KOPT-K1 (cell line): ENCODE measurements at regions not wholly inside any gene's neighbourhood (a gene's known extent, or its start where the extent isn't known, plus 50 kb on each side); places are given as distances from the start of the nearest gene placed in this dataset.

Experiments used
- H3K27ac ChIP-seq: fragments of 200-600 bp; sonication (generic); 2 replicates; pipeline ENCODE4 v1.5.1; 2016; ENCODE audit warnings: antibody characterized with exemption, mild to moderate bottlenecking, low read depth, low read length; ENCODE audit not compliant: poor library complexity, severe bottlenecking
- H3K36me3 ChIP-seq: fragments of 200-600 bp; sonication (generic); 2 replicates; pipeline ENCODE4 v1.5.1; 2017; ENCODE audit warnings: antibody characterized with exemption, mild to moderate bottlenecking, low read length, moderate library complexity; ENCODE audit not compliant: insufficient read depth
- H3K9me3 ChIP-seq: fragments of 200-600 bp; sonication (generic); 2 replicates; pipeline ENCODE4 v1.5.1; 2017; ENCODE audit warnings: antibody characterized with exemption, low read length, mild to moderate bottlenecking; ENCODE audit not compliant: insufficient read depth, poor library complexity, severe bottlenecking

DNA sequence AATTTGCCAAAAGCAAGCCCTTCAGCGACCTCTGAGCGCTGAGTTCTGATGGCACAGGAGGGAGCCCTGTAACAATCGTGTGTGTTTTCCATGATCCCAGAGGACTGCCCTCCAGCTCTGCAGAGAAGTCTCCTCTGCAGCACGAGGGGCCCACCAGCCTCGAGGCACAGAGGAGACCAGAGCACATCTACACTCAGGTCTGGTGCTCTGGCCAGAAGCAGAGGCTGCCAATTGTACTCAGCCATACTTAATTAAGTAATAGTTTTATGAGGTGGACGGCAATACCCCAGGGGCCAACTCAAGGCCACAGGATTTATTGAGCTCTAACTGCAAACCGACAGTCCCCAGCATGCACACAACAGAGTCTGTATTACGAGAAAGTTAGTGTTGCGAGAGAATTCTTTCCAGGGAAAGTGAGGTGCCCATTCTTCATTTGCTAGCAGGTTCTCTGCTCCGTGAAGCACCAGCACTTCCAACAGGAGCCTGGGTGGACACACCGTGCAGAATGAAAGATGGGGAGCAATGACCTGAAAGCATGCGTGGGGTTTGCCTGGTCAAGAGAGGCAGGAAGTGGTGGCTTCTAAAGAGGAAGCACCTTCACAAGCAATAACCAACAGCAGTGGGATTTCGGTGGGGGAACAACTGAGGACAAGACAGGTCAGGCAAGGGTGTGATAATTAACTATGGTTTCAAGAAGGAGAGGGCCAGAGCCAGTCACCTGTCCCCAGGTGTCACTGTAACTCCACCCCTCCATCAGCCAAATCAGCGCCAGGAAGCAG lies 92.8 kb upstream of the FOXC1 start:
- no peak overlapping the region for H3K27ac ChIP-seq
- H3K9me3 ChIP-seq, result no peaks in the 10 kb centered on the region
- H3K36me3 ChIP-seq, result no peaks in the 10 kb centered on the region

DNA sequence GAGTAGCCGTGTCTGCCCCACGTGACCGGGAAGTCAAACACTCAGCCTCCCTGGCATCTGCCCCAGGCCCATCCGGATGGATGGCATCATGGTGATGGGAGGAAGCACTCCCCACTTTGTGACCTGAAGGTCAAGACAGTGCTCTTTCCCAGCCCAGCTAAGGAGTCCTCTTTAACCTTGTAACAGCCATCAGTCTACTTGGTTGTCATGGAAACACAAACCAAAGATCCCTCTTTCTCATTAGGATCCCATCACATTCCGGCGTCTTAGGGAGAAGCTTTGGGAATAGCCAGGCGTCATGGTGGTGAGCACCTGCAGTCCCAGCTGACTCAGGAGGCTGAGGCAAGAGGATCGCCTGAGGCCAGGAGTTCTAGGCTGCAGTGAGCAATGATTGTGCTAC lies 90.9 kb upstream of the FOXC1 start:
- Histone ChIP-seq H3K9me3 (no peaks in the 10 kb centered on the region), H3K27ac (no peak overlapping the region), H3K36me3 (no peaks in the 10 kb centered on the region)

GRCh38 chr6:1519597-1519996 lies 90.1 kb upstream of the FOXC1 start:
- Histone ChIP-seq H3K27ac (no peak overlapping the region), H3K9me3 (no peaks in the 10 kb centered on the region), H3K36me3 (no peaks in the 10 kb centered on the region)

DNA sequence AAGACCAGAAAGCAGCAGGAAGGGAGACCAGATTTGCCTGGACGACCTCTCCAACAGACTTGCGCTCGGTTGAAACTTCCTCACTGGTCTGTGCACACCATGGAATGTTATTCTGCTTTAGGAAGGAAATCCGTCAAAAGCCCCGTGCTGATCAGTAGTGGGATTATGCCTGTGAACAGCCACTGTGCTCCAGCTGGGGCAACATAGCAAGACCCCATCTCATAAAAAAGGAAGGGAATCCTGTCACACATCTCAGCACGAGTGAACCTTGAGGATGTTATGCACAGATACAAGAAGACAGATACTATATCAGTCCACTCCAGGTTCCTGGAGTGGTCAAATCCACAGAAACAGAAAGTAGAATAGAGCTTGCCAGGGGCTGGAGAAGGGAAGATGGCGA lies 86.9 kb upstream of the FOXC1 start:
- Histone ChIP-seq H3K36me3 (no peaks in the 10 kb centered on the region), H3K27ac (no peak overlapping the region)

DNA sequence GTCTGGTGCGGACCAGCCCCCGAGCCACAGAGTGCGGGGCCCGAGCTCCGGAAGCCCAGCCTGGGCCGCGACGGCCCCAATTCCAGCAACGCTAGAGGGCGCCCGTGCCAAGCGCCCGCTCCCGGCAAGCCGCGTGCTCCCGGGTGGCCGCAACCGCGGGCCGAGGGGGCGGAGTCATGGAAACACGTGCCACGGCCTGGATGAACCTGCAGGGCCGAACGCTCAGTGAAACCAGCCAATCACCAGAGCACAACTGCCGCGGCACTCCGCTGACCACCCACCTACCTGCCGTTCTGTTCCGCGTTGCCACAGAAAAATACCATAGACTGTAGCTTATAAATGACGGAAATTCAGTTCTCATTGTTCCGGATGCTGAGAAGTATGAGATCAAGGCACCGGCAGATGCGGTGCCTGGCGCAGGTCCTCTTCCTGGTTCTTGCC lies 85.7 kb upstream of the FOXC1 start:
- Histone ChIP-seq H3K36me3 (no peaks in the 10 kb centered on the region), H3K27ac (no peak overlapping the region), H3K9me3 (no peaks in the 10 kb centered on the region)

More for the DNA sequence above, 86.9 kb upstream of the FOXC1 start:
- H3K9me3 ChIP-seq, result no peaks in the 10 kb centered on the region

GRCh38 chr6:1525364-1526038 lies 84.2 kb upstream of the FOXC1 start:
- no peaks in the 10 kb centered on the region for H3K36me3 ChIP-seq
- H3K27ac ChIP-seq, result no peak overlapping the region
- H3K9me3 ChIP-seq, result no peaks in the 10 kb centered on the region

DNA sequence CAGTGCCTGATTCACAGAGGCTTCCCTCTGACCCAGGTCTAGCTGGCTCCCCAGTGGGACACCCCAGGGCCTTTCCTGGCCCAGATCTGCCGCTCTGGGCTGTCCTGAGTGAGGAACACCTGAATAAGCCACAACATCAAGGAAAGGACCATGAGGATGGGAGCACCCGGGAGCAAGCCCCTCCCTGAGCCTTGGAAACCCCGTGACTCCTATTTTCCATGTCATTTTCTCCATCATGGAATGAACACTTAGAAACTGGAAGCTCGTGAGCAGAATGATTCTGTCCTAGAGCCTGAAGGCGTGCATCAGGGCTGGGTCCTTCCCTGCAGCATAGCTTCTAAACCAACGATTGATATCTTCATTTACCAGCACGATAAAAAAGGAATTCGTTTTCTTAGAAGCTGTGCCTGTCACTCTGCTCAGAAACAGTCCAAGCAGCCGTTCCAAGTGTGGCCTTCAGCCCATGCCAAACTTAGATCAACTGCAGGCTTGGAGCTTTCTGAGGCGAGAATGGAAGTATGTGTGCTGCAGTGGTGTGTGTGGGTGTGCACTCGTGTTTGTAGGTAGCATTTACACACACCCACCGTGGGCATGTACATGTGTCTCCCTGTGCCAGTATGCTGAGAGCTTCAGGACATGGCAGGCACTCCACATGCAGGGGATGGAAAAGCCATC lies 83.2 kb upstream of the FOXC1 start:
- Histone ChIP-seq H3K27ac (peak overlapping the region; percentile 61), H3K36me3 (no peaks in the 10 kb centered on the region), H3K9me3 (no peaks in the 10 kb centered on the region)

GRCh38 chr6:1527073-1527457 lies 82.7 kb upstream of the FOXC1 start:
- peak overlapping the region; percentile 61 for H3K27ac ChIP-seq
- no peaks in the 10 kb centered on the region for H3K9me3 ChIP-seq
- H3K36me3 ChIP-seq, result no peaks in the 10 kb centered on the region

- Histone ChIP-seq H3K9me3 (no peaks in the 10 kb centered on the region), H3K27ac (no peak overlapping the region), H3K36me3 (no peaks in the 10 kb centered on the region)
These were observed 74.4 kb upstream of the FOXC1 start for GRCh38 chr6:1535295-1535694.

DNA sequence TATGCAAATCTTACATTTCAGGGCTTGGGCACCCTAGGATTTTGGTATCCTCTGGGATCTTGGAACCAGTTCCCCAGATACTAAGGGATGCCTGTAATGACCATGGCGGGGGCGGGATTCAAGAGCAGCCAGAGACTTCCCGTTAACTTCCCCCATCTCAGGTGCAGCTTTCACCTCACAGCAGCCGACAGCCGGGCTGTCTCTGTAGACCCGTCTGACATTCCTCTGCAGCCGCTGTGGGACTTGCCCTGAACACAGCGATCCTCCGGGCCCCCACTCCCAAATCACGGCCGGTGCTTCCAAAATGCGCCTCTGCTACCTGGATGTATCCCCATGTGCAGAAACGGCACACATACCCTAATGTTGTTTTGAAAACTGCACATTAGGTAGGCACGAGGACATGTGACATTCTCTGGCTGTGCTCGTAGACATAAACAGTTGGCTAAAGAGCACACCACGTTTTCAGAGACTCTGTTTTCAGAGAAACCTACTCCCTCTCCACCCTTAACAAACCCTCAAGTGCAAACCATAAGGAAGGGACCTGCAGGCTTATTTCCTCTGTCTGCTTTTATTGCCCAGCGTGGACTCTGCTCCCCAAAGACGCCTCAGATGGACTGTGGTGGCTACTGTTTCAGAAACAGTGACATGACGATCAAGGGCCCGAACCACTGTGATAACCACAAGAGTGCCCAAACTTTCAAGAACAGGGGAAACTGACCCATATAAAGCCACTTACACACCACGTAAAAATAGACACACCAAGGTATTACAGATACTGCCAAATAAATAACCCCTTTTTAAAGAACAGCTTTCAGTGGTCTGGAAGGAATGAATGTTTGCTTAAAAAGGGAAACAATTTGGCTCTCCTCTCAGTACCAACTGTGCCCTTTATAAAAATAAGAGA lies 72.9 kb upstream of the FOXC1 start:
- Histone ChIP-seq H3K9me3 (no peaks in the 10 kb centered on the region), H3K36me3 (no peaks in the 10 kb centered on the region), H3K27ac (no peak overlapping the region)

GRCh38 chr6:1538369-1538768 lies 71.3 kb upstream of the FOXC1 start:
- Histone ChIP-seq H3K9me3 (peaks cover 7% of the 10 kb centered on the region), H3K36me3 (no peaks in the 10 kb centered on the region), H3K27ac (no peak overlapping the region)

DNA sequence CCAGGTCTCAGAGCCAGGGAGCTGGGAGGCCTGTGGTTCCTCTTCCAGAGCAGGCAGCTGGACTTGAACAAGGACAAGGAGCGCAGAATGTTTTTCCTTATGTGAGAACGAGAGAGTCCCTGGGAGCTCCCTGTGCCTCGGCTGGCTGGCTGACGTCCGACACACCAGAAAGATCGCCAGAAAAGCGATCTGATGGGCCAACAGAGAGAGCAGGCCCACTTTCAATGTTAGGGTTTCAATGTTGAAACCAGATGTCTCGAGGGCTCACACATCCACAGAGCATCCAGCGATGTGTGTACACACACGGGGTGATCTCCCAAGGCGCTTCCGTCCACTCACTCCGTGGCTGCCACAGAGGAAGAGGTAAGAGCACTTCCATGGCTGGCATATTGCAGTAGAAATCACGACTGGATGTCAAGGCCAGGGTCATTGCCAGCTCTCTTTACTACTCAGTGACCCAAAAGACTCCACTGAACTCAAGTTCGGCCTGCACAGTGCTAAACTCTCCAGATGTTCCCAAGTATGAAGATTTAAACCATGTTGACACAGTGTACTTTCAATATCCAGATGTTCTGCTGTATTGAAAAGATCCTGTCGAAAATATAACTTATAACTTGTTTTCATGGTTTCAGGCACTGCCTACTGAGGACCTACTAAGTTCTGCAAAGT lies 70.8 kb upstream of the FOXC1 start:
- Histone ChIP-seq H3K27ac (no peak overlapping the region), H3K36me3 (no peaks in the 10 kb centered on the region), H3K9me3 (peaks cover 9% of the 10 kb centered on the region)

DNA sequence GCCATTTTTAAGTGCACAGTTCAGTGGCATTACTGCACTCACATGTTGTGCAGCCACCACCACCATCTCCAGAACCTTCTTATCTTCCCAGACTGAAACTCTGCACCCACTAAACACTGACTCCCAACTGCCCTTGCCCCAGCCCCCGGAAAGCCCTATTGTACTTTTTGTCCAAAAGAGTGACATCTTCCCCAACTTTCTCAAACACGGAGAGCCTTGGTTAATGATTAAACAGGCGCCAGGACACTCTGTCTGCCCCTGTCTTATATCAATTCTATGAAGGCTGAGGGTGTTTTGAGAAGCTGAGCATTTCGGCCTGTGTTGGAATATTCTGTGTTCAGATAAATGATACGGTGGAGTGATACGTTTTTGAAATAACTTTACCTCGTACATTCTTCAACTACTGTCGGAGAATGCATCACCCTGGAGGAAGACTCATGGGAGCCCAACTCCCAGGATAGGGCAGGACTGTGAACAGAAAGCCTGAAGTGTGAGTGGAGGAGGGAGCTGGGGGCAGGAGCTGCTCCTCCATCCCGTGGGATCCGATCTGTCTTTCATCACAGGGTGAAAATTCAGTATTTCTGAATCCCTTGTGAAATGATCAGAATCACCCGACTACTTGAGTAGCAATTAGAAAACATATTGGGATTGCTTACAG lies 68.7 kb upstream of the FOXC1 start:
- H3K36me3 ChIP-seq, result no peaks in the 10 kb centered on the region
- H3K27ac ChIP-seq, result no peak overlapping the region
- peaks cover 9% of the 10 kb centered on the region for H3K9me3 ChIP-seq

DNA sequence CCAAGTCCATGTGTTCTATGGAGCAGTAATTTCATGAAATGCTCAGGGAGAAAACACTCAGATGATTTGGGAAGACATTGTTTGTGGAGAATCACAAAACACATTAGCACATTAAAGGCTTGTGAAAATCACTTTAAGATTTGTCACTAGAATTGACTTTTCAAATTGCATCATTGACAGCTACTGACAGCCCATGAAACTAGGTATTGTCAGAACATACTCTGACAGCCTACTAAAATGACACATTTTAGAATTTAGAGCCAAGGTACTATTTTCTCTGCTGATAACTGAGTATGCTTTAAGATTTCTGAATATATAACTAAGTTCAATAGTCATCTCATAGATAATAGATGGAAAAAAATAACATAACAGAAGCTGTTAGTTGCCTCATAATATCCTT lies 67.4 kb upstream of the FOXC1 start:
- H3K27ac ChIP-seq, result no peak overlapping the region
- H3K36me3 ChIP-seq, result no peaks in the 10 kb centered on the region
- peaks cover 9% of the 10 kb centered on the region for H3K9me3 ChIP-seq
